Esophagus squamous epithelium (tissue), 4 donors: ENCODE measurements at regions not wholly inside any gene's neighbourhood (a gene's known extent, or its start where the extent isn't known, plus 50 kb on each side); places are given as distances from the start of the nearest gene placed in this dataset.

Experiments
- CTCF ChIP-seq, 6 experiments: fragments of 450-650 bp in 4 of 6; fragments of 200-600 bp in 2 of 6; sonication (generic) in 2 of 6; IDR thresholded peaks; one replicate each; pipeline ENCODE4 v1.5.1; 2016 to 2019; ENCODE audit warnings: antibody characterized with exemption in 6 of 6, mild to moderate bottlenecking in 4 of 6, moderate library complexity in 4 of 6
- POLR2A ChIP-seq, 4 donors: fragments of 450-650 bp; IDR thresholded peaks; one replicate each; pipeline ENCODE4 v1.6.1; 2017; ENCODE audit warnings: antibody characterized with exemption in 4 of 4, mild to moderate bottlenecking in 4 of 4, moderate library complexity in 3 of 4

- TF ChIP-seq CTCF (IDR thresholded peaks at IDR 0.05) (no peak), POLR2A (IDR thresholded peaks at IDR 0.05) (no peak)
Observed at GRCh38 chr12:111275308-111275707, 93.6 kb downstream of the PHETA1 start.
